IMR-90 (cell line): ENCODE measurements at regions not wholly inside any gene's neighbourhood (a gene's known extent, or its start where the extent isn't known, plus 50 kb on each side); places are given as distances from the start of the nearest gene placed in this dataset.

Experiments
- ATAC-seq: fragments of 200-7000 bp; cut with Tn5 transposase; 2 replicates; pipeline ENCODE4 v1.9.1; 2020; ENCODE audit warnings: low read depth, mild to moderate bottlenecking, moderate library complexity
- BruUV-seq: library from RNA; stranded (reverse); fragments of 400-500 nt; replicated peaks from 2 replicates; lab custom pipeline; 2021; lab: Mats Ljungman, UMichigan
- CTCF ChIA-PET: fragments of 300-600 bp; formaldehyde crosslinking; extraction: SDS; loops from one replicate; lab custom pipeline; 2021; ENCODE audit warnings: antibody characterized with exemption; lab: Yijun Ruan, JAX
- POLR2A ChIA-PET: fragments of 300-600 bp; sonication (Branson Sonifier 250); formaldehyde crosslinking; loops from one replicate; lab custom pipeline; 2022; ENCODE audit warnings: antibody characterized with exemption; ENCODE audit not compliant: unreplicated experiment; lab: Charles Lee
- DNase-seq: peaks from one replicate; pipeline ENCODE4 v3.0.0; 2013
- H2AFZ ChIP-seq: replicated peaks from 2 replicates; pipeline ENCODE3; 2013; ENCODE audit warnings: low read length, mild to moderate bottlenecking; ENCODE audit not compliant: poor library complexity
- H2AK5ac ChIP-seq: 2 replicates; pipeline ENCODE4 v1.6.1; 2013; ENCODE audit warnings: low read depth, low read length, inconsistent platforms
- H2AK9ac ChIP-seq: replicated peaks from 2 replicates; pipeline ENCODE3; 2013; ENCODE audit warnings: mild to moderate bottlenecking, low read depth, low read length, moderate library complexity; ENCODE audit not compliant: poor library complexity
- H2BK120ac ChIP-seq: 2 replicates; pipeline ENCODE4 v1.6.1; 2013; ENCODE audit warnings: low read depth, low read length, inconsistent platforms
- H2BK15ac ChIP-seq: 3 replicates; pipeline ENCODE4 v1.6.1; 2013; ENCODE audit warnings: low read depth, low read length, inconsistent platforms
- H2BK20ac ChIP-seq: 2 replicates; pipeline ENCODE4 v1.6.1; 2013; ENCODE audit warnings: low read depth, mild to moderate bottlenecking, inconsistent platforms, low read length, moderate library complexity
- H2BK5ac ChIP-seq: 2 replicates; pipeline ENCODE4 v1.6.1; 2013; ENCODE audit warnings: mild to moderate bottlenecking, low read depth, low read length, inconsistent platforms; ENCODE audit not compliant: poor library complexity, severe bottlenecking
- H3K14ac ChIP-seq: replicated peaks from 2 replicates; pipeline ENCODE4 v1.6.1; 2013; ENCODE audit warnings: low read depth, low read length, inconsistent platforms
- H3K18ac ChIP-seq: 2 replicates; pipeline ENCODE4 v1.6.1; 2013; ENCODE audit warnings: low read depth, low read length, control low read depth
- H3K23ac ChIP-seq: 2 replicates; pipeline ENCODE4 v1.6.1; 2013; ENCODE audit warnings: low read depth, low read length, inconsistent platforms
- H3K27ac ChIP-seq: 2 replicates; pipeline ENCODE4 v1.5.1; 2013; ENCODE audit warnings: mild to moderate bottlenecking, control low read depth, low read length; ENCODE audit not compliant: insufficient read depth
- H3K27me3 ChIP-seq: 2 replicates; pipeline ENCODE4 v1.6.1; 2013; ENCODE audit warnings: low read length; ENCODE audit not compliant: control insufficient read depth, insufficient read depth
- H3K36me3 ChIP-seq: 2 replicates; pipeline ENCODE4 v1.6.1; 2013; ENCODE audit warnings: low read length, mixed read lengths; ENCODE audit not compliant: control insufficient read depth, insufficient read depth
- H3K4ac ChIP-seq: 2 replicates; pipeline ENCODE4 v1.6.1; 2013; ENCODE audit warnings: low read depth, low read length, inconsistent platforms
- H3K4me1 ChIP-seq: 2 replicates; pipeline ENCODE4 v1.6.1; 2013; ENCODE audit warnings: low read length, mixed read lengths; ENCODE audit not compliant: control insufficient read depth, insufficient read depth
- H3K4me2 ChIP-seq: 2 replicates; pipeline ENCODE4 v1.6.1; 2013; ENCODE audit warnings: low read depth, mild to moderate bottlenecking, control low read depth, low read length, moderate library complexity
- H3K4me3 ChIP-seq: 2 replicates; pipeline ENCODE4 v1.5.1; 2013; ENCODE audit warnings: low read depth, mild to moderate bottlenecking, control low read depth, low read length, moderate library complexity; ENCODE audit not compliant: insufficient read depth
- H3K56ac ChIP-seq: 2 replicates; pipeline ENCODE4 v1.6.1; 2013; ENCODE audit warnings: low read length, inconsistent platforms; ENCODE audit not compliant: insufficient read depth; ENCODE audit errors: extremely low read depth
- H3K79me1 ChIP-seq, 2 experiments: 2 replicates each; pipeline ENCODE4 v1.6.1; 2013; ENCODE audit warnings: low read length in 2 of 2, inconsistent platforms in 1 of 2, low read depth in 1 of 2
- H3K9ac ChIP-seq: 2 replicates; pipeline ENCODE4 v1.6.1; 2013; ENCODE audit warnings: low read depth, low read length, control low read depth
- H3K9me1 ChIP-seq: 2 replicates; pipeline ENCODE4 v1.6.1; 2013; ENCODE audit warnings: low read length, inconsistent platforms; ENCODE audit not compliant: insufficient read depth
- H3K9me3 ChIP-seq: 2 replicates; pipeline ENCODE4 v1.6.1; 2013; ENCODE audit warnings: low read length; ENCODE audit not compliant: control insufficient read depth, insufficient read depth
- H4K20me1 ChIP-seq: 2 replicates; pipeline ENCODE4 v1.6.1; 2013; ENCODE audit warnings: low read length, inconsistent platforms; ENCODE audit not compliant: insufficient read depth
- H4K5ac ChIP-seq: 2 replicates; pipeline ENCODE4 v1.6.1; 2013; ENCODE audit warnings: mild to moderate bottlenecking, low read depth, low read length, control low read depth
- H4K8ac ChIP-seq, 2 experiments: 2 replicates each; pipeline ENCODE4 v1.6.1; 2013; ENCODE audit warnings: low read depth in 2 of 2, low read length in 2 of 2, control low read depth in 1 of 2, inconsistent platforms in 1 of 2
- H4K91ac ChIP-seq: 2 replicates; pipeline ENCODE4 v1.6.1; 2013; ENCODE audit warnings: low read depth, low read length, inconsistent platforms; ENCODE audit not compliant: insufficient read depth
- BHLHE40 ChIP-seq: fragments of 150-350 bp; IDR thresholded peaks from 2 replicates; pipeline ENCODE4 v1.6.1; 2016; ENCODE audit warnings: mild to moderate bottlenecking, low read depth, low read length
- CEBPB ChIP-seq: IDR thresholded peaks from 2 replicates; pipeline ENCODE4 v1.6.1; 2012; ENCODE audit warnings: low read depth, low read length, improper control_type of control experiment
- FOS ChIP-seq: fragments of 150-350 bp; IDR thresholded peaks from 2 replicates; pipeline ENCODE4 v1.6.1; 2016; ENCODE audit warnings: low read depth, low read length
- POLR2A ChIP-seq: IDR thresholded peaks from 2 replicates; pipeline ENCODE4 v1.6.1; 2012; ENCODE audit warnings: mild to moderate bottlenecking, low read depth, low read length
- RFX5 ChIP-seq: IDR thresholded peaks from 2 replicates; pipeline ENCODE4 v1.8.0; 2012; ENCODE audit warnings: low read depth, mild to moderate bottlenecking, low read length, moderate library complexity
- SMC3 ChIP-seq: fragments of 150-350 bp; IDR thresholded peaks from 2 replicates; pipeline ENCODE4 v1.6.1; 2016; ENCODE audit warnings: low read depth, mild to moderate bottlenecking, antibody characterized with exemption, low read length, moderate library complexity
- WGBS, 2 experiments: methylation state at CpG; one replicate each; pipeline versions ENCODE4 v1.1.5 to v1.1.7; 2013; ENCODE audit warnings: missing lambda C conversion rate in 2 of 2; ENCODE audit not compliant: insufficient read length in 1 of 2; ENCODE audit errors: extremely low coverage in 2 of 2; 5-methylcytosine and 5-hydroxymethylcytosine counted together
- dilution Hi-C: fragments of 300-500 bp; cut with HindIII; formaldehyde crosslinking; loops from one replicate; pipeline ENCODE4 v1.14.3; 2018; ENCODE audit warnings: low sequenced_read_pairs; ENCODE audit not compliant: unreplicated experiment
- in situ Hi-C: fragments of 300-500 bp; cut with MboI; formaldehyde crosslinking; loops from 3 replicates; pipeline ENCODE4 v1.14.3; 2019; ENCODE audit warnings: low sequenced_read_pairs, inconsistent platforms, mixed read lengths
- intact Hi-C: fragments of 100-400 bp; cut with micrococcal nuclease; formaldehyde crosslinking; loops from 2 replicates; pipeline ENCODE4 v1.10.0; 2022
- TF ChIP-seq, protein P1 (sequence below): conservative IDR thresholded peaks from 2 replicates; pipeline ENCODE4 v1.5.1; 2012; ENCODE audit warnings: mild to moderate bottlenecking, low read depth, low read length, improper control_type of control experiment
- TF ChIP-seq, protein P2 (sequence below): fragments of 150-350 bp; IDR thresholded peaks from 2 replicates; pipeline ENCODE4 v1.6.1; 2016; ENCODE audit warnings: low read depth, mild to moderate bottlenecking, low read length, moderate library complexity, borderline replicate concordance
- TF ChIP-seq, protein P3 (sequence below): fragments of 150-350 bp; IDR thresholded peaks from 2 replicates; pipeline ENCODE4 v1.6.1; 2017; ENCODE audit warnings: mild to moderate bottlenecking, antibody characterized with exemption, low read length, low read depth

DNA sequence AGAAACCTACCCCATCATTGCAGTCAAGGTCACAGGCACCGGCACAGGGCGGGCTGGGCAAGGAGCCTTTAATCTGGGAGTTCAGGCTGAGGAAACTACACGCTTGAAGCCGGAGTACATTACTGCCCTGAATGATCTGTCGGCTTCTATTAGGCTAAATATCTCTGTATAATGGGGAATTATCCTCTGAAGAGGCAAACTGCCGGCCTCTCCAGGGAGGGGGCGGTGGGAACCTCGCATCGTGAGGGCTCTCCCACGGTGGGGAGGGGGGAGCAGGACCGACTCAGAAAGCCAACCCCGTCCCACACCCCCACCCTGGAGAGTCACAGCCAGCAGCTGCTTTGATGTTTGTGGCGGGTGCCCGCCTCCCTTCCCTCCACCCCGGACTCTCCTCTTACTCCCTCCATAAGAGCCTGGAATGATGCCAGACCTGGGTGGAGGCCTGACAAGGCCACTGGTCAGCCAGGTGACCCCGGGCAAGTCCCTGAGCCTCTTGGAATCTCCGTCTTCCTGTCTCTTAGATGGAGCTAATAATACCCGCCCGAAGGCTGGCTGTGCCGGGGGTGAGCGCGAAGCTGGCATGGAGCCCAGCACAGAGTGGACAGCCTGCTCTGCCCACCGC lies 63.4 kb upstream of the LINGO1 start:
- 22% methylated on average over 8 of the region's 23 CpGs; no CpG with 5 or more reads in 1 of the 2 experiments for WGBS, 2 experiments

More for the DNA sequence above, 63.4 kb upstream of the LINGO1 start:
- no peak overlapping the region for H2BK15ac ChIP-seq
- CTCF ChIA-PET: no interaction called here
- TF ChIP-seq, protein P1, sequence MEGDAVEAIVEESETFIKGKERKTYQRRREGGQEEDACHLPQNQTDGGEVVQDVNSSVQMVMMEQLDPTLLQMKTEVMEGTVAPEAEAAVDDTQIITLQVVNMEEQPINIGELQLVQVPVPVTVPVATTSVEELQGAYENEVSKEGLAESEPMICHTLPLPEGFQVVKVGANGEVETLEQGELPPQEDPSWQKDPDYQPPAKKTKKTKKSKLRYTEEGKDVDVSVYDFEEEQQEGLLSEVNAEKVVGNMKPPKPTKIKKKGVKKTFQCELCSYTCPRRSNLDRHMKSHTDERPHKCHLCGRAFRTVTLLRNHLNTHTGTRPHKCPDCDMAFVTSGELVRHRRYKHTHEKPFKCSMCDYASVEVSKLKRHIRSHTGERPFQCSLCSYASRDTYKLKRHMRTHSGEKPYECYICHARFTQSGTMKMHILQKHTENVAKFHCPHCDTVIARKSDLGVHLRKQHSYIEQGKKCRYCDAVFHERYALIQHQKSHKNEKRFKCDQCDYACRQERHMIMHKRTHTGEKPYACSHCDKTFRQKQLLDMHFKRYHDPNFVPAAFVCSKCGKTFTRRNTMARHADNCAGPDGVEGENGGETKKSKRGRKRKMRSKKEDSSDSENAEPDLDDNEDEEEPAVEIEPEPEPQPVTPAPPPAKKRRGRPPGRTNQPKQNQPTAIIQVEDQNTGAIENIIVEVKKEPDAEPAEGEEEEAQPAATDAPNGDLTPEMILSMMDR: no peak
- no peak for TF ChIP-seq POLR2A
- TF ChIP-seq, protein P2, sequence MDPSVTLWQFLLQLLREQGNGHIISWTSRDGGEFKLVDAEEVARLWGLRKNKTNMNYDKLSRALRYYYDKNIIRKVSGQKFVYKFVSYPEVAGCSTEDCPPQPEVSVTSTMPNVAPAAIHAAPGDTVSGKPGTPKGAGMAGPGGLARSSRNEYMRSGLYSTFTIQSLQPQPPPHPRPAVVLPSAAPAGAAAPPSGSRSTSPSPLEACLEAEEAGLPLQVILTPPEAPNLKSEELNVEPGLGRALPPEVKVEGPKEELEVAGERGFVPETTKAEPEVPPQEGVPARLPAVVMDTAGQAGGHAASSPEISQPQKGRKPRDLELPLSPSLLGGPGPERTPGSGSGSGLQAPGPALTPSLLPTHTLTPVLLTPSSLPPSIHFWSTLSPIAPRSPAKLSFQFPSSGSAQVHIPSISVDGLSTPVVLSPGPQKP: no peak
- TF ChIP-seq, protein P3, sequence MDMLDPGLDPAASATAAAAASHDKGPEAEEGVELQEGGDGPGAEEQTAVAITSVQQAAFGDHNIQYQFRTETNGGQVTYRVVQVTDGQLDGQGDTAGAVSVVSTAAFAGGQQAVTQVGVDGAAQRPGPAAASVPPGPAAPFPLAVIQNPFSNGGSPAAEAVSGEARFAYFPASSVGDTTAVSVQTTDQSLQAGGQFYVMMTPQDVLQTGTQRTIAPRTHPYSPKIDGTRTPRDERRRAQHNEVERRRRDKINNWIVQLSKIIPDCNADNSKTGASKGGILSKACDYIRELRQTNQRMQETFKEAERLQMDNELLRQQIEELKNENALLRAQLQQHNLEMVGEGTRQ: no peak
- TF ChIP-seq BHLHE40: no peak
- TF ChIP-seq RFX5: no peak
- TF ChIP-seq SMC3: no peak
- no peak for TF ChIP-seq FOS
- TF ChIP-seq CEBPB: no peak
- in situ Hi-C loops: no loop called here
- no peak overlapping the region for H3K27ac ChIP-seq
- H3K27me3 ChIP-seq: peaks cover 41% of the 10 kb centered on the region
- no peaks in the 10 kb centered on the region for H3K36me3 ChIP-seq
- no peak overlapping the region for H3K4me3 ChIP-seq
- no peaks in the 10 kb centered on the region for H3K79me1 ChIP-seq
- BruUV-seq: no TSS peak
- H3K4ac ChIP-seq: no peak overlapping the region
- intact Hi-C loops: no loop called here
- no peak overlapping the region for H2BK20ac ChIP-seq
- ATAC-seq (no peak), DNase-seq (no peak)
- H3K18ac ChIP-seq: no peak overlapping the region
- H3K14ac ChIP-seq: no peak overlapping the region
- POLR2A ChIA-PET: no interaction called here
- no peak overlapping the region for H2BK5ac ChIP-seq
- no peak overlapping the region for H3K9ac ChIP-seq
- no peak overlapping the region for H2BK120ac ChIP-seq
- H4K8ac ChIP-seq: no peak overlapping the region
- no peak overlapping the region for H3K23ac ChIP-seq
- H2AFZ ChIP-seq: no peak overlapping the region
- H4K91ac ChIP-seq: no peak overlapping the region
- no peak overlapping the region for H2AK9ac ChIP-seq
- H3K4me1 ChIP-seq: no peaks in the 10 kb centered on the region
- 0 out of 2 replicates have a peak, but pooled peaks cover 2% of the 10 kb centered on the region for H3K9me1 ChIP-seq
- no peak overlapping the region for H4K5ac ChIP-seq
- H4K20me1 ChIP-seq: no peaks in the 10 kb centered on the region
- no peak overlapping the region for H3K56ac ChIP-seq
- dilution Hi-C loops: no loop called here
- no peaks in the 10 kb centered on the region for H3K9me3 ChIP-seq
- no peak overlapping the region for H3K4me2 ChIP-seq
- H2AK5ac ChIP-seq: no peak overlapping the region
